Lung (tissue), 11 donors: ENCODE measurements at regions not wholly inside any gene's neighbourhood (a gene's known extent, or its start where the extent isn't known, plus 50 kb on each side); places are given as distances from the start of the nearest gene placed in this dataset.
"Not testable (repeated sequence)": the region's sequence is repeated elsewhere in the genome, so short reads cannot be mapped to it uniquely, and the experiment has no call there.

Source experiments
- ATAC-seq: fragments of 200-7000 bp; cut with Tn5 transposase; one replicate; pipeline ENCODE4 v1.9.1; 2020; ENCODE audit warnings: moderate number of reproducible peaks; ENCODE audit not compliant: insufficient read depth, low FRiP score
- DNase-seq, 3 donors: peaks; one replicate each; pipeline ENCODE4 v3.0.0-alpha.2; 2013 to 2017
- H3K27ac ChIP-seq, 2 donors: one replicate each; pipeline ENCODE4 v1.5.1; 2013; ENCODE audit warnings: mild to moderate bottlenecking in 2 of 2, moderate library complexity in 2 of 2, control low read depth in 1 of 2, inconsistent platforms in 1 of 2, low read depth in 1 of 2, low read length in 1 of 2
- H3K27me3 ChIP-seq, 3 donors: one replicate each; pipeline ENCODE4 v1.5.1; 2013; ENCODE audit warnings: low read length in 2 of 3; ENCODE audit not compliant: control insufficient read depth in 3 of 3, insufficient read depth in 3 of 3
- H3K36me3 ChIP-seq, 4 donors: one replicate each; pipeline ENCODE4 v1.5.1; 2013; ENCODE audit warnings: low read length in 4 of 4, mild to moderate bottlenecking in 1 of 4, moderate library complexity in 1 of 4; ENCODE audit not compliant: control insufficient read depth in 4 of 4, insufficient read depth in 4 of 4
- H3K4me1 ChIP-seq, 5 donors: one replicate each; pipeline ENCODE4 v1.5.1; 2013; ENCODE audit warnings: low read length in 5 of 5, mild to moderate bottlenecking in 2 of 5, moderate library complexity in 1 of 5; ENCODE audit not compliant: control insufficient read depth in 5 of 5, insufficient read depth in 5 of 5
- H3K4me3 ChIP-seq: one replicate; pipeline ENCODE4 v1.5.1; 2013; ENCODE audit warnings: mild to moderate bottlenecking, control low read depth, moderate library complexity
- H3K9ac ChIP-seq, 2 donors: one replicate each; pipeline ENCODE4 v1.5.1; 2013; ENCODE audit warnings: low read length in 2 of 2, control low read depth in 1 of 2; ENCODE audit not compliant: insufficient read depth in 1 of 2
- H3K9me3 ChIP-seq, 4 donors: one replicate each; pipeline ENCODE4 v1.5.1; 2013; ENCODE audit warnings: low read length in 3 of 4, mild to moderate bottlenecking in 1 of 4, moderate library complexity in 1 of 4; ENCODE audit not compliant: control insufficient read depth in 4 of 4, insufficient read depth in 3 of 4
- CTCF ChIP-seq: IDR thresholded peaks from 2 replicates; pipeline ENCODE4 v1.5.1; 2012; ENCODE audit warnings: mild to moderate bottlenecking; ENCODE audit errors: control extremely low read depth, extremely low read depth
- WGBS, 2 donors: extraction: QIAGEN DNeasy Blood & Tissue Kit; methylation state at CpG; one replicate each; pipeline ENCODE4 v1.1.7; 2013; 5-methylcytosine and 5-hydroxymethylcytosine counted together
- donor health status: control.
- donor health status: control.
- donor health status: Bipolar disorder and iron deficiency.
- donor health status: healthy.
- donor health status: DM: yes; HTN: yes; CAD: no.

DNA sequence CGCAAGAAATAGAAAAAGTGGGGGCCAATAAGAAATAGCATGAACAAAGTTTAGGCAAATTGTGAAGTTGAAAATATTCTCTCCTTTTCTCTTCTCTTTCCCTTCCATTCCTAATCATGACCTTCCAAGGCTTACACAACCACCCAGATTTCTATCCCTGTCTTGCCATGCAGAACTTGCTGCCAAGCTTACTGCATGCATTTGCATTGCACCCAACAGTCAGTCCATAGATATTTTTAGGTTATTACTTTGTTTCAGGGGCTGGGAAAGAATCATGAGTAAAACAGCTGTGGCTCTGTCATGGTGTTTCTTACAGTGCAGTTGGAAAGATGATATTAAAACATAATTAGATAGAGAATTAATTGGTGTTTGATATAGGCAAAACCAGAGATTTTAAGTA lies 219.4 kb downstream of the PTGER3 start:
- DNase-seq, result no peak
- Histone ChIP-seq H3K4me1 (peaks cover 0 to 3% (median 0%) of the 10 kb centered on the region in 5 donors), H3K9ac (no peak overlapping the region), H3K4me3 (no peak overlapping the region), H3K27ac (no peak overlapping the region), H3K27me3 (no peaks in the 10 kb centered on the region), H3K9me3 (no peaks in the 10 kb centered on the region), H3K36me3 (no peaks in the 10 kb centered on the region)
- no peak for ATAC-seq
- 93 to 96% methylated on average over 1 of the region's 1 CpG for WGBS, 2 donors
- no peak for TF ChIP-seq CTCF

GRCh38 chr1:70834365-70834764 lies 213.3 kb downstream of the PTGER3 start:
- H3K9me3 ChIP-seq, H3K4me3 ChIP-seq, H3K9ac ChIP-seq, ATAC-seq, DNase-seq, H3K27ac ChIP-seq, H3K36me3 ChIP-seq, H3K4me1 ChIP-seq, H3K27me3 ChIP-seq: not testable (repeated sequence)
- WGBS, 2 donors, result 77 to 80% methylated on average over 2 of the region's 2 CpGs

GRCh38 chr1:70836456-70836855 lies 211.2 kb downstream of the PTGER3 start:
- Histone ChIP-seq H3K4me3 (no peak overlapping the region), H3K36me3 (no peaks in the 10 kb centered on the region), H3K9me3 (peaks cover 0 to 6% (median 0%) of the 10 kb centered on the region in 4 donors), H3K9ac (no peak overlapping the region), H3K27ac (no peak overlapping the region), H3K4me1 (no peaks in the 10 kb centered on the region), H3K27me3 (no peaks in the 10 kb centered on the region)
- no peak for TF ChIP-seq CTCF
- ATAC-seq, result no peak
- no peak for DNase-seq
- 92 to 94% methylated on average over 1 of the region's 1 CpG for WGBS, 2 donors

GRCh38 chr1:70840260-70840953 lies 207.2 kb downstream of the PTGER3 start:
- peaks cover 0 to 5% (median 0%) of the 10 kb centered on the region in 4 donors for H3K9me3 ChIP-seq
- H3K36me3 ChIP-seq, result no peaks in the 10 kb centered on the region
- WGBS, 2 donors, result 50 to 81% methylated on average over 3 of the region's 3 CpGs
- no peak overlapping the region for H3K27ac ChIP-seq
- H3K9ac ChIP-seq, result no peak overlapping the region
- H3K27me3 ChIP-seq, result no peaks in the 10 kb centered on the region
- H3K4me3 ChIP-seq, result no peak overlapping the region
- no peaks in the 10 kb centered on the region for H3K4me1 ChIP-seq
- peak in 2 of 3 donors; percentile 8 to 16 for DNase-seq
- ATAC-seq, result no peak
- no peak for TF ChIP-seq CTCF
